ENCODE measurements at regions not wholly inside any gene's neighbourhood (a gene's known extent, or its start where the extent isn't known, plus 50 kb on each side); places are given as distances from the start of the nearest gene placed in this dataset.

DNA sequence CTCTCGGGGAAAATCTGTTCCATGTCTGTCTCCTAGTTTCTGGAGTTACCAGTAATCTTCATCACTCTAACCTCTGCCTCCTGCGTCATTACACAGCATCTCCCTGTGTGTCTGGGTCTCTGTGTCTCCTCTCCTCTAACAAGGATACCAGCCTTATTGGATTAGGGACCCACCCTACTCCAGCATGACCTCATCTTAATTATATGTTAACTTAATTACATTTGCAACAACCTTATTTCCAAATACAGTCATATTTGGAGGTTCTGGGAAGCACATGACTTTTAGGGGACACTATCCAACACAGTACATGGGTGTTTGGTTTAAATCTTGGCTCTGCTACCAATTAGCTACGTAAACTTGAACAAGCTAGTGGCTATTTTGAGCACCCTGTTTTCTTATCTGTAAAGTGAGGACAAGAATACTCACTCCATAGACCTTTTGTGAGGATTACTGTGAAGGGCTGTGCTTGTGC is 83.9 kb upstream of the SGIP1 start:
- H3K27ac ChIP-seq = peak overlapping the region in 4 of 5 donors; percentile 32 to 66 (median 52)
- H3K4me1 ChIP-seq = peaks cover 6 to 33% (median 11%) of the 10 kb centered on the region in 4 donors
- no peaks in the 10 kb centered on the region for H3K27me3 ChIP-seq
- peak in 1 of 2 donors; percentile 50 for DNase-seq
- no peaks in the 10 kb centered on the region for H3K36me3 ChIP-seq
- WGBS, 5 donors = 56 to 66% (median 57%) methylated on average over 3 of the region's 3 CpGs
- no peak overlapping the region for H3K4me3 ChIP-seq
- TF ChIP-seq POLR2AphosphoS5 (IDR thresholded peaks at IDR 0.05) = peak in 2 of 3 donors; percentile 42 to 49
- TF ChIP-seq, protein P1, sequence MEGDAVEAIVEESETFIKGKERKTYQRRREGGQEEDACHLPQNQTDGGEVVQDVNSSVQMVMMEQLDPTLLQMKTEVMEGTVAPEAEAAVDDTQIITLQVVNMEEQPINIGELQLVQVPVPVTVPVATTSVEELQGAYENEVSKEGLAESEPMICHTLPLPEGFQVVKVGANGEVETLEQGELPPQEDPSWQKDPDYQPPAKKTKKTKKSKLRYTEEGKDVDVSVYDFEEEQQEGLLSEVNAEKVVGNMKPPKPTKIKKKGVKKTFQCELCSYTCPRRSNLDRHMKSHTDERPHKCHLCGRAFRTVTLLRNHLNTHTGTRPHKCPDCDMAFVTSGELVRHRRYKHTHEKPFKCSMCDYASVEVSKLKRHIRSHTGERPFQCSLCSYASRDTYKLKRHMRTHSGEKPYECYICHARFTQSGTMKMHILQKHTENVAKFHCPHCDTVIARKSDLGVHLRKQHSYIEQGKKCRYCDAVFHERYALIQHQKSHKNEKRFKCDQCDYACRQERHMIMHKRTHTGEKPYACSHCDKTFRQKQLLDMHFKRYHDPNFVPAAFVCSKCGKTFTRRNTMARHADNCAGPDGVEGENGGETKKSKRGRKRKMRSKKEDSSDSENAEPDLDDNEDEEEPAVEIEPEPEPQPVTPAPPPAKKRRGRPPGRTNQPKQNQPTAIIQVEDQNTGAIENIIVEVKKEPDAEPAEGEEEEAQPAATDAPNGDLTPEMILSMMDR (IDR thresholded peaks at IDR 0.05) = no peak
- TF ChIP-seq EP300 (IDR thresholded peaks at IDR 0.05) = peak; percentile 66
- no peak for TF ChIP-seq POLR2A (IDR thresholded peaks at IDR 0.05)
- H3K9me3 ChIP-seq = no peaks in the 10 kb centered on the region
- intact Hi-C loops (cut with DNase I; ENCODE audit: low total_unique reads) = loop anchor here (10.0 kb wide), 1 partner anchor 275 kb away; no protein-coding TSS in a partner anchor

DNA sequence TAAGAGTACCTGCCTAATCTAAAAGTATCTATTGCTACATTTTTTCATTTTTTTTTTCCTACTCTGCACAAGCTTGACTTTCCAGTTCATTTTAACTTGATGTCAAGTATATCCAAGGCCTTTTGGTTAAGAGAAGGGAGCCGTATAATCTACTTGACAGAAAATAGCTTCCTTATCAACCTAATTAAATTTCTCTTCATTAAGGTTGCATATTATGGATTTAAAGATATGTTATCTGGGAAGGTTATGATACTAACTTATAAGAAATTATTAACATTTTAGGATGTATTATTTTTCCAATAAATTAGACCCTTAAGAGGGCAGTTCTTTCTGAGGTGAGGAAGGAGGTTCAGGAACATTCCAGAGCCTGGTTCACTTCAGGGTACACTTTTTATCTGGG is 83.1 kb upstream of the SGIP1 start:
- intact Hi-C loops (cut with DNase I; ENCODE audit: low total_unique reads) = loop anchor here (10.0 kb wide), 1 partner anchor 274 kb away; no protein-coding TSS in a partner anchor
- TF ChIP-seq EP300 (IDR thresholded peaks at IDR 0.05) = no peak
- no peak for TF ChIP-seq POLR2AphosphoS5 (IDR thresholded peaks at IDR 0.05)
- TF ChIP-seq POLR2A (IDR thresholded peaks at IDR 0.05) = no peak
- TF ChIP-seq, protein P1 (IDR thresholded peaks at IDR 0.05) = no peak
- Histone ChIP-seq H3K4me3 (no peak overlapping the region), H3K27ac (peak overlapping the region in 3 of 5 donors; percentile 50 to 66 (median 54)), H3K4me1 (peaks cover 3 to 27% (median 7%) of the 10 kb centered on the region in 4 donors), H3K36me3 (no peaks in the 10 kb centered on the region), H3K9me3 (no peaks in the 10 kb centered on the region), H3K27me3 (no peaks in the 10 kb centered on the region)
- no peak for DNase-seq
- WGBS, 5 donors = 71 to 84% (median 77%) methylated on average over 1 of the region's 1 CpG

DNA sequence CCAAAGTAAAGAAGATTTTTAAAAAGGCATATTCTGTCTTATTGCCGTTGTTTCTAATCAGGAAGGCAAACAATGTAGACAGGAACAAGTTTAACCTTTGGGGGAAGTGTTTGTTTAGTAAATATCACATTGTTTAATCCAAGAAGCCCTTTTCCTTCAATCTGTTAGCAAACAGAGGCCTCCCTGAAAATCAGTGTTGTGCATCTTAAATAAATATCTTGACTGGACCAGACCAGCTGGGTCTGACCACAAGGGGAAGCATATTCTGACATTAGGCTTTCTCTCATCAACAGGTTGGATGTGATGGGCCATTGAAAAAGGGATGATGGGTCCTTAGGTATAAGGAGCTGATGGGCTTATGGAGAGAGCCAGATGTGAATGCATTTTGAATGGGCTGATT is 81.8 kb upstream of the SGIP1 start:
- Histone ChIP-seq H3K27ac (no peak overlapping the region), H3K4me3 (no peak overlapping the region), H3K27me3 (no peaks in the 10 kb centered on the region), H3K36me3 (no peaks in the 10 kb centered on the region), H3K9me3 (no peaks in the 10 kb centered on the region), H3K4me1 (peaks cover 0 to 21% (median 0%) of the 10 kb centered on the region in 4 donors)
- 24 to 54% (median 37%) methylated on average over 1 of the region's 1 CpG for WGBS, 5 donors
- intact Hi-C loops (cut with DNase I; ENCODE audit: low total_unique reads) = loop anchor here (10.0 kb wide), 1 partner anchor 273 kb away; no protein-coding TSS in a partner anchor
- no peak for DNase-seq
- no peak for TF ChIP-seq EP300 (IDR thresholded peaks at IDR 0.05)
- no peak for TF ChIP-seq POLR2AphosphoS5 (IDR thresholded peaks at IDR 0.05)
- no peak for TF ChIP-seq POLR2A (IDR thresholded peaks at IDR 0.05)
- TF ChIP-seq, protein P1 (IDR thresholded peaks at IDR 0.05) = no peak

DNA sequence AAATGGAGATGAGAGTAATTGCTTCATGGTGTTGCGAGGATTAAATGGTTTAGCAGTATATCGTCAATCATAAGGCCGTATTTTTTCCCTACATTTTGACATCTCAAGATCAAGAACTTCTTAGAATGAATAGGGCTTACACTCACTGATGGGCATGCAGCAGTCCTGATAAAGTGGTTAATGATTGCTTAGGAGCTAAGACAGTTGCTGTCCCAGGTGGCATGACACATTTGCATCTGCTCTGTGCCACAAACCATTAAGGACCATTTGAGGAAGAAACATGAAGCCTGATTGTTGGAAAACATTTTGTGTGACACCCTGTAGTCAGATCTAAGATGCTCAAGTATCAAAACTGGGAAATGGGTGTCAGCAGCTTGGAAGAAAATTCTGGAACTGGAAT is 81.0 kb upstream of the SGIP1 start:
- WGBS, 5 donors = 93 to 95% (median 94%) methylated on average over 3 of the region's 3 CpGs
- intact Hi-C loops (cut with DNase I; ENCODE audit: low total_unique reads) = loop anchor here (10.0 kb wide), 1 partner anchor 272 kb away; no protein-coding TSS in a partner anchor
- Histone ChIP-seq H3K4me3 (no peak overlapping the region), H3K27ac (no peak overlapping the region), H3K36me3 (no peaks in the 10 kb centered on the region), H3K4me1 (peaks cover 0 to 21% (median 0%) of the 10 kb centered on the region in 4 donors), H3K9me3 (no peaks in the 10 kb centered on the region), H3K27me3 (no peaks in the 10 kb centered on the region)
- TF ChIP-seq, protein P1 (IDR thresholded peaks at IDR 0.05) = no peak
- TF ChIP-seq EP300 (IDR thresholded peaks at IDR 0.05) = no peak
- TF ChIP-seq POLR2AphosphoS5 (IDR thresholded peaks at IDR 0.05) = no peak
- no peak for TF ChIP-seq POLR2A (IDR thresholded peaks at IDR 0.05)
- DNase-seq = no peak
